ENCODE measurements at regions not wholly inside any gene's neighbourhood (a gene's known extent, or its start where the extent isn't known, plus 50 kb on each side); places are given as distances from the start of the nearest gene placed in this dataset.
"Not testable (repeated sequence)": the region's sequence is repeated elsewhere in the genome, so short reads cannot be mapped to it uniquely, and the experiment has no call there.

- DNase-seq (ENCODE audit: low read depth in 4 of 4, low spot score in 3 of 4): peak in 1 of 4 donors; percentile 24
These were observed 120.5 kb downstream of the PMAIP1 start for GRCh38 chr18:60020107-60020925.

GRCh38 chr18:60019463-60019840 is 119.7 kb downstream of the PMAIP1 start:
- DNase-seq (ENCODE audit: low read depth in 4 of 4, low spot score in 3 of 4): no peak

GRCh38 chr18:60018618-60019462 is 119.0 kb downstream of the PMAIP1 start:
- no peak for DNase-seq (ENCODE audit: low read depth in 4 of 4, low spot score in 3 of 4)

GRCh38 chr18:60018134-60018533 is 118.3 kb downstream of the PMAIP1 start:
- not testable (repeated sequence) for DNase-seq (ENCODE audit: low read depth in 4 of 4, low spot score in 3 of 4)

- no peak for DNase-seq (ENCODE audit: low read depth in 4 of 4, low spot score in 3 of 4)
These were observed 117.6 kb downstream of the PMAIP1 start for GRCh38 chr18:60017371-60017770.

GRCh38 chr18:60015826-60016225 is 116.0 kb downstream of the PMAIP1 start:
- DNase-seq (ENCODE audit: low read depth in 4 of 4, low spot score in 3 of 4): not testable (repeated sequence)

- DNase-seq (ENCODE audit: low read depth in 4 of 4, low spot score in 3 of 4): not testable (repeated sequence)
These were observed 113.4 kb downstream of the PMAIP1 start for GRCh38 chr18:60013148-60013547.

GRCh38 chr18:60010984-60011383 is 111.2 kb downstream of the PMAIP1 start:
- DNase-seq (ENCODE audit: low read depth in 4 of 4, low spot score in 3 of 4): no peak

GRCh38 chr18:60010513-60010912 is 110.7 kb downstream of the PMAIP1 start:
- no peak for DNase-seq (ENCODE audit: low read depth in 4 of 4, low spot score in 3 of 4)

- DNase-seq (ENCODE audit: low read depth in 4 of 4, low spot score in 3 of 4): no peak
These were observed 107.9 kb downstream of the PMAIP1 start for GRCh38 chr18:60007661-60008060.

GRCh38 chr18:60003610-60004185 is 103.9 kb downstream of the PMAIP1 start:
- DNase-seq (ENCODE audit: low read depth in 4 of 4, low spot score in 3 of 4): no peak

GRCh38 chr18:59996370-59996966 is 96.7 kb downstream of the PMAIP1 start:
- no peak for DNase-seq (ENCODE audit: low read depth in 4 of 4, low spot score in 3 of 4)

GRCh38 chr18:59994357-59994756 is 94.6 kb downstream of the PMAIP1 start:
- no peak for DNase-seq (ENCODE audit: low read depth in 4 of 4, low spot score in 3 of 4)

- DNase-seq (ENCODE audit: low read depth in 4 of 4, low spot score in 3 of 4): no peak
These were observed 93.8 kb downstream of the PMAIP1 start for GRCh38 chr18:59993560-59993959.

- DNase-seq (ENCODE audit: low read depth in 4 of 4, low spot score in 3 of 4): no peak
These were observed 90.5 kb downstream of the PMAIP1 start for GRCh38 chr18:59990121-59990823.

GRCh38 chr18:59988098-59988706 is 88.4 kb downstream of the PMAIP1 start:
- DNase-seq (ENCODE audit: low read depth in 4 of 4, low spot score in 3 of 4): no peak

- no peak for DNase-seq (ENCODE audit: low read depth in 4 of 4, low spot score in 3 of 4)
These were observed 87.3 kb downstream of the PMAIP1 start for GRCh38 chr18:59987102-59987501.

- no peak for DNase-seq (ENCODE audit: low read depth in 4 of 4, low spot score in 3 of 4)
These were observed 86.3 kb downstream of the PMAIP1 start for GRCh38 chr18:59986139-59986538.

- DNase-seq (ENCODE audit: low read depth in 4 of 4, low spot score in 3 of 4): no peak
These were observed 85.5 kb downstream of the PMAIP1 start for GRCh38 chr18:59985289-59985688.

GRCh38 chr18:59983506-59983905 is 83.7 kb downstream of the PMAIP1 start:
- no peak for DNase-seq (ENCODE audit: low read depth in 4 of 4, low spot score in 3 of 4)

All from left renal pelvis (tissue), 4 donors.